Inferior parietal cortex (tissue), 1 donor: ENCODE measurements at regions not wholly inside any gene's neighbourhood (a gene's known extent, or its start where the extent isn't known, plus 50 kb on each side); places are given as distances from the start of the nearest gene placed in this dataset.

Source experiments
- DNase-seq: peaks from one replicate; pipeline ENCODE4 v3.0.0-alpha.2; 2016; ENCODE audit errors: extremely low spot score

DNA sequence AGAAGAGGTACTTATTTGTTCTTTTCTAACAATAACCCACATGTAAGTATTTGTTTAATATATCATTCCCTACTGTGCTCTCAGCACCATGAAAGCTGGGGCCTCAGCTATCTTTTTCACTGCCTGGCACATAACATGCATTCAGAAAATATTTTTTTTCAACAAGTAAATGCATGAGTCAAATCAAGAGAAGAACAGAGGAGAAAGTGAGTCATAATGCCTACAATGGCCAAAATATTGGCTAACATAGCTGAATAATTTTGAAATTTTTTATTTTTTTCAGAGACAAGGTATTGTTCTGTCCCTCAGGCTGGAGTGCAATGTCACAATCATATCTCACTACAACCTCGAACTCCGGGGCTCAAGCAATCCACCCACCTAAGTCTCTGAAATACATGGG, 252.2 kb upstream of the ADAMTS5 start:
- DNase-seq = no peak

- DNase-seq = no peak
Observed at GRCh38 chr21:27213303-27213702, 246.4 kb upstream of the ADAMTS5 start.

DNA sequence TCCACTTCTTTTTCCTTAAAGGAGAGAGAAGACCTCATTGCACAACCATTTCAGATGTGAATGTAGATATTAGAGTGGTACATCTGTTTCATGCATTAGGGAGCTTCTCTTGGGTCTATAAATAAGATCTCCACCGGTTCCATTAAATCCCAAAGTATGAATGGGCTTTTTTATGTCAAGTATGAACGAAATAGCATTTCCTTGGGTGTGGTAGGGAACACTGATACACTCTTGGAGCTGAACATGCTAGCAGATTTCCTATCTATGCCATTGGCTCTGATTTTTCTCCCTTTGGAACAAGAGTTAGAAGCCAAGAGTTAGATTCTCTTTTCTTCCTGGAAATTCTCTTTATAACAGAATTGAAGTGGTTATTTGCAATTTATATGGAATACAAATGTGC, 245.6 kb upstream of the ADAMTS5 start:
- no peak for DNase-seq

DNA sequence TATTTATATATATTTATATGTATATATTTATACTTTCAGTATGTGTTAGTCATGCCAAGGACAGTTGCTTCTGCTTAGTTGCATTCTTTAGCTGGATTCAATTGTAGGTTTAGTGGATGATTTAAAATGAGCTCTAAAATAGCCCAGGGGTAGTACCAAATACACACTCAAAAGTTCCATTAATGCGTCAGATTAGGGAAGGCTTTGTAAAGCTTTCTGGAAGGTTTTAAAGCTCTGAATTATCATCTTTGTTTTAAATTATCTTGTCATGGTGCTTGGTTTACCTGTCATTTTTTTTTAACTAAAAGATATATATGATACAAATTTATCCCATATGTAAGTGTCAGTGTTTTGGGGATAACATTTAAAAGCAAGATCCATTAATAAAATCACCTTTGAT, 242.7 kb upstream of the ADAMTS5 start:
- DNase-seq = no peak

GRCh38 chr21:27206368-27206982, 239.6 kb upstream of the ADAMTS5 start:
- DNase-seq = no peak

- DNase-seq = no peak
Observed at GRCh38 chr21:27202301-27202700, 235.4 kb upstream of the ADAMTS5 start.

GRCh38 chr21:27201197-27201596, 234.3 kb upstream of the ADAMTS5 start:
- no peak for DNase-seq

DNA sequence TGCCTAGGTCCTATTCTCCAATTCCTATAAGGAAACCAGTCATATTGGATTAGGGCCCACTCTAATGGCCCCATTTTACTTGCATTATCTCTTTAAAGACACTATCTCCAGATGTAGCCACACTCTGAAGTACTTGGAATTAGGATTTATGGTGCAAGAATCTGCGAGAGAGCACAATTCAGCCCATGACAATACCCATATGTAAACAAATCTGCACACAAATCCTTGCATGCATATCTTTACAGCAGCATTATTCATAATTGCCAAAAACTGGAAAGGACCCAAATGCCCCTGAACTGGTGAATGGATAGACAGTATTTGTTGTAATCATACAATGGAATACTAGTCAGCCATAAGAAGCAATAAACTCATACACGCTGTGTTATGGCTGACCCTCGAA, 229.8 kb upstream of the ADAMTS5 start:
- no peak for DNase-seq

DNA sequence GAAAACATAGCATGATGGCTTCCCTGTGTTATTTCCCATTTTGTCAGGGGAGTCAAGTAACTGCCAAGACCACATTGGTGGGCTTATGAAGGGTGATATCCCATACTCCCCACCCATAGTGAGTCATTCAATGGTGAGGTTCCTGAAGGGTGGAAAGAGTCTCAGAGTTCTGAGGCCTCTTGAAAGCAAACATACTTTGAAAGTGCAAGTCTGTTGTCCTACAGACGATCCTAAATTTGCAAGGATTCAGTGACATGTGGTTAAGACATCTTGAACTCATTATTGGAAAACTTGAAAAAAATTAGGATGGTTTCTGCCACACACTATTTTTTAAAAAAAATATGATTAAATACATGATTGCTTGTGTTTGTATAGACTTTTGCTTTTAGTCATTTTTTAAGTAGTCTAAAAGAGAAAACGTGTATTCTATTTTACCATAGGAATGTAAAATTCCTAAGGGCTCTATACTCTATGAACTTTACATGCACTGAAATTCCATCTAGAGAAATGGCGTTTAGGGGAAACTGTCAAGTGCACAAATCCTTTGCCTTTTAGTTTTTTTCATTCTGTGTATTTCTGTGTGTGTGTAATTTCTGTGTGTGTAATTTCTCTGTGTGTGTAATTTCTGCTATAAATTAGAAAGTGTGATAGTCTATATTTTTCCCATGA, 225.5 kb upstream of the ADAMTS5 start:
- no peak for DNase-seq

- DNase-seq = no peak
Observed at GRCh38 chr21:27190601-27191000, 223.7 kb upstream of the ADAMTS5 start.

- DNase-seq = no peak
Observed at GRCh38 chr21:27189870-27190269, 223.0 kb upstream of the ADAMTS5 start.

- no peak for DNase-seq
Observed at GRCh38 chr21:27173053-27173452, 206.2 kb upstream of the ADAMTS5 start.

GRCh38 chr21:27171707-27172106, 204.8 kb upstream of the ADAMTS5 start:
- no peak for DNase-seq

DNA sequence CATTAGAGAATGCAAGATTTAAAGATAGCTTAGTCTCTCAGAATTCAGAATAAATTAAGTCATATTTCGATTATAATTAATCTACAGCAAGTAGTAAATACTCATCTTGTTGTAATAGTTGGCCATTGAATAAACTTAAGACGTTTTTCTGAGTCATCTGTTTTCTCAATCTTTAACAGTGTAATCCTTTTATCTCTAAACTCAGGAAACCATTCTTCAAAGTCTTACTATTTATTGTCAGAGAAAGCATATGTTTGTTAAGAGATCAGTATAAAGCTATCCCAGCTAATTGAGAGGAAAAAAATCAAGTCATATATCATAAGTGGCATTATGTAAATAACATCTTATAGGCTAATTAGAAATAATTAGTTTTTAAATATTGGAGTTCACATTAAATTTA, 201.2 kb upstream of the ADAMTS5 start:
- no peak for DNase-seq

GRCh38 chr21:27164208-27165177, 197.6 kb upstream of the ADAMTS5 start:
- no peak for DNase-seq

DNA sequence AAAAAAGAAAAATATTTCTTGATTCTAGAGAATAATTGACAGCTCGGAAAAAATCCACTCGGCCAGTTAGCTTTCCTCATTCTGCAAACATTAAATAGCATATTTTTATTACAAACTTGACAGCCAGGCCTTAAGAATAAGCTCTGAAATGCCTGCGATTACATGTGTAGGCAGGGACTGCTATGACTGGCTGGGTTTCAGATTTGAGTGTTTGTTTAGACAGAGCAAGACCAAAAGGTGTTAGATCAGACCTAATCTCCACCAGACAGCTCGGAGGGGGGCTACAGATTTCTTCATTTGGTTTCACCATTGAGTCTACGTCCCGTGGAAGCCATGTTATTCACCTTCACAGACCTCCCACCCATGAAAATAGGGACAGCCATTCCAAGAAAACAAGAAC, 192.1 kb upstream of the ADAMTS5 start:
- DNase-seq = no peak

DNA sequence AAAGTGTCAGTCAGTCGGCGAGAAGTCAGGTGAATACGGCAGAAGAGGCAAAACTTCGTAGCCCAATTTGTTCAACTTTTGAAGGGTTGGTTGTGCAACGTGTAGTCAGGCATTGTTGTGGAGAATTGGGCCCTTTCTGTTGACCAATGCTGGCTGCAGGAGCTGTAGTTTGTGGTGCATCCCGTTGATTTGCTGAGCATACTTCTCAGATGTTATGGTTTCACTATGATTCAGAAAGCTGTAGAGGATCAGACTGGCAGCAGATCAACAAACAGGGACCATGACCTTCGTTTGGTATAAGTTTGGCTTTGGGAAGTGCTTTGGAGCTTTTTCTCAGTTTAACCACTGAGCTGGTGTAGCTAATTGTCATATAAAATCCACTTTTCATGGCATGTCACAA, 190.2 kb upstream of the ADAMTS5 start:
- no peak for DNase-seq

DNA sequence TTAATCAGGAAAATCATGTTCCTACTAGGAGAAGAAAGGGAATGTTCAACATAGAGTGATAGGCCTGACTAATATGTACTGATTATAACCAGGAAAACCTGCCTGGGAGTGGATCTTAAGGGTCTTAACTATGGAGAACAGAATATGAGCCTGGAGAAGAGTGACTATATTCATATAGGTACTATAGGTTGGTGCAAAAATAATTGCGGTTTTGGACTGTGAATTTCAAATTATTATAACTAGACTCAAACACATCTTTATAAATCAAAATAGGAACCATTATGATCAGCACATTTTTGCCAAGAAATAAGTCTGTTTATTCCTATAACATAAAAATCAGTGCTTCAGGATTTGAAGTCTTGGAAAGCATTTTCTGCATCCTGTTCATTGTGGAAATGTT, 189.8 kb upstream of the ADAMTS5 start:
- DNase-seq = no peak

DNA sequence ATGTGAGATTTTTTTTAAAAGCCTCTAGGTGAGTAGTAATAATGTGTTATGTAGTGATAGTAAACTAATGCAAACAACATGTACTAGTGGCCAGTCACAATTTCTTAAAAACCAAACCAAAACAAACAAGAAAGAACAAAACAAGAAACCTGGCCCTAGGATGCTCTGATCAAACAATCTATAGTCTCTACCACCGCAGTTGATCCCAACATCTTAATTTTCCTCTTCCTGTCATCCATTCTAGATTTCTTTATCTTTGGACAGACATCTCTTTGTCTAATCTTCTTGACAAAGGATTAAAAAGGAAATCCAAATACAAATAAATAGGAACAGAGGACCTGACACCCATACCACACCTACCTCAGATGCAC, 188.2 kb upstream of the ADAMTS5 start:
- DNase-seq = no peak

GRCh38 chr21:27154451-27155129, 187.7 kb upstream of the ADAMTS5 start:
- no peak for DNase-seq

- DNase-seq = no peak
Observed at GRCh38 chr21:27152996-27153395, 186.1 kb upstream of the ADAMTS5 start.

DNA sequence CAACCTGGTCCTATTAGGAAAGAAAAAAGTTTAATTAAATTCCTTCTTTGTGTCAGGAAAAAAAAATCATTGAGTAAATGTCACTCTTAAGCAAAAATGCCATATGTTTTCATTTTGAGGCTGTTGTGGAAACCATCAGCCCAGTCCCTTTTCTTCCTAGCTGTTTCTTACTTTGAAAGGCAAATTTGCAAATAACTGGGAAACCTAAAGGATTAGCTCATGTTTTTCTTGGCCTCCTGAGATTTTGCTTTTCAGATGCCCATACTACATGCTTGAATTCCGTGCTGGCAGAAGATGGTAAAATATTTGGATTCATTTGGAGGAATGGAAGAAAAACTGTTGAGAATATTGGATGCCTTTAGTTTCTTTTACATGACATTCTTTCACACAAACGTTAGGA, 182.1 kb upstream of the ADAMTS5 start:
- DNase-seq = no peak
